ENCODE measurements at regions not wholly inside any gene's neighbourhood (a gene's known extent, or its start where the extent isn't known, plus 50 kb on each side); places are given as distances from the start of the nearest gene placed in this dataset.

- no peak for TF ChIP-seq POLR2A (IDR thresholded peaks at IDR 0.05)
- no peak for TF ChIP-seq CTCF (IDR thresholded peaks at IDR 0.05 in 4 of 5, conservative IDR thresholded peaks at IDR 0.05 in 1 of 5)
Observed at GRCh38 chr5:101626572-101626971, 669.5 kb downstream of the SLCO4C1 start.
